ENCODE measurements at regions not wholly inside any gene's neighbourhood (a gene's known extent, or its start where the extent isn't known, plus 50 kb on each side); places are given as distances from the start of the nearest gene placed in this dataset.

DNA sequence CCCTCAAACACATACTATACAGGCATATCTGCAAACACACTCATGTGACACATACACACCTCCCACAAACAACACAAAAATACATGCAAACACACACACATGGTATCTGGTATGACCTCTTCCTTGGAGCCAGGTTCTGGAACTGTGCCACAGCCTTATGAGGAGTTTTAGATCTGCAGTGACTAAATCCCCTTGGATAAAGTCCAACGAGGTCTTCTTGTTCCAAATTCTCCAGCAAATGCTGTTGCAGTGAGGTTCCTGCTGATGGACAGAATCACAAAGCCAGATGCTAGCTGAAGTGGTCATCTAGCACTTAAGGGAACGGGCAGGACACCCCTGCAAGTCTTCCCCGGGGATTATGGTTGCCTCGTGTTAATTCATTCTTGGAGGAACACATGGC lies 54.5 kb upstream of the DAPL1 start:
- TF ChIP-seq, protein P1, sequence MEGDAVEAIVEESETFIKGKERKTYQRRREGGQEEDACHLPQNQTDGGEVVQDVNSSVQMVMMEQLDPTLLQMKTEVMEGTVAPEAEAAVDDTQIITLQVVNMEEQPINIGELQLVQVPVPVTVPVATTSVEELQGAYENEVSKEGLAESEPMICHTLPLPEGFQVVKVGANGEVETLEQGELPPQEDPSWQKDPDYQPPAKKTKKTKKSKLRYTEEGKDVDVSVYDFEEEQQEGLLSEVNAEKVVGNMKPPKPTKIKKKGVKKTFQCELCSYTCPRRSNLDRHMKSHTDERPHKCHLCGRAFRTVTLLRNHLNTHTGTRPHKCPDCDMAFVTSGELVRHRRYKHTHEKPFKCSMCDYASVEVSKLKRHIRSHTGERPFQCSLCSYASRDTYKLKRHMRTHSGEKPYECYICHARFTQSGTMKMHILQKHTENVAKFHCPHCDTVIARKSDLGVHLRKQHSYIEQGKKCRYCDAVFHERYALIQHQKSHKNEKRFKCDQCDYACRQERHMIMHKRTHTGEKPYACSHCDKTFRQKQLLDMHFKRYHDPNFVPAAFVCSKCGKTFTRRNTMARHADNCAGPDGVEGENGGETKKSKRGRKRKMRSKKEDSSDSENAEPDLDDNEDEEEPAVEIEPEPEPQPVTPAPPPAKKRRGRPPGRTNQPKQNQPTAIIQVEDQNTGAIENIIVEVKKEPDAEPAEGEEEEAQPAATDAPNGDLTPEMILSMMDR (IDR thresholded peaks at IDR 0.05; ENCODE audit: low read depth, low read length, missing input control), result no peak
- TF ChIP-seq, protein P2, sequence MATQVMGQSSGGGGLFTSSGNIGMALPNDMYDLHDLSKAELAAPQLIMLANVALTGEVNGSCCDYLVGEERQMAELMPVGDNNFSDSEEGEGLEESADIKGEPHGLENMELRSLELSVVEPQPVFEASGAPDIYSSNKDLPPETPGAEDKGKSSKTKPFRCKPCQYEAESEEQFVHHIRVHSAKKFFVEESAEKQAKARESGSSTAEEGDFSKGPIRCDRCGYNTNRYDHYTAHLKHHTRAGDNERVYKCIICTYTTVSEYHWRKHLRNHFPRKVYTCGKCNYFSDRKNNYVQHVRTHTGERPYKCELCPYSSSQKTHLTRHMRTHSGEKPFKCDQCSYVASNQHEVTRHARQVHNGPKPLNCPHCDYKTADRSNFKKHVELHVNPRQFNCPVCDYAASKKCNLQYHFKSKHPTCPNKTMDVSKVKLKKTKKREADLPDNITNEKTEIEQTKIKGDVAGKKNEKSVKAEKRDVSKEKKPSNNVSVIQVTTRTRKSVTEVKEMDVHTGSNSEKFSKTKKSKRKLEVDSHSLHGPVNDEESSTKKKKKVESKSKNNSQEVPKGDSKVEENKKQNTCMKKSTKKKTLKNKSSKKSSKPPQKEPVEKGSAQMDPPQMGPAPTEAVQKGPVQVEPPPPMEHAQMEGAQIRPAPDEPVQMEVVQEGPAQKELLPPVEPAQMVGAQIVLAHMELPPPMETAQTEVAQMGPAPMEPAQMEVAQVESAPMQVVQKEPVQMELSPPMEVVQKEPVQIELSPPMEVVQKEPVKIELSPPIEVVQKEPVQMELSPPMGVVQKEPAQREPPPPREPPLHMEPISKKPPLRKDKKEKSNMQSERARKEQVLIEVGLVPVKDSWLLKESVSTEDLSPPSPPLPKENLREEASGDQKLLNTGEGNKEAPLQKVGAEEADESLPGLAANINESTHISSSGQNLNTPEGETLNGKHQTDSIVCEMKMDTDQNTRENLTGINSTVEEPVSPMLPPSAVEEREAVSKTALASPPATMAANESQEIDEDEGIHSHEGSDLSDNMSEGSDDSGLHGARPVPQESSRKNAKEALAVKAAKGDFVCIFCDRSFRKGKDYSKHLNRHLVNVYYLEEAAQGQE (IDR thresholded peaks at IDR 0.05), result no peak
- TF ChIP-seq EGR1 (IDR thresholded peaks at IDR 0.05; ENCODE audit: low read depth in 2 of 2) (no peak), FOXA2 (IDR thresholded peaks at IDR 0.05) (no peak), TAF1 (conservative IDR thresholded peaks at IDR 0.05) (no peak), FOXA1 (IDR thresholded peaks at IDR 0.05) (no peak), GABPA (IDR thresholded peaks at IDR 0.05 in 1 of 2, conservative IDR thresholded peaks at IDR 0.05 in 1 of 2) (no peak), JUND (IDR thresholded peaks at IDR 0.05) (no peak), YY1 (IDR thresholded peaks at IDR 0.05) (no peak)
- TF ChIP-seq, protein P3, sequence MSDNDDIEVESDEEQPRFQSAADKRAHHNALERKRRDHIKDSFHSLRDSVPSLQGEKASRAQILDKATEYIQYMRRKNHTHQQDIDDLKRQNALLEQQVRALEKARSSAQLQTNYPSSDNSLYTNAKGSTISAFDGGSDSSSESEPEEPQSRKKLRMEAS (IDR thresholded peaks at IDR 0.05), result no peak
- TF ChIP-seq, protein P4, sequence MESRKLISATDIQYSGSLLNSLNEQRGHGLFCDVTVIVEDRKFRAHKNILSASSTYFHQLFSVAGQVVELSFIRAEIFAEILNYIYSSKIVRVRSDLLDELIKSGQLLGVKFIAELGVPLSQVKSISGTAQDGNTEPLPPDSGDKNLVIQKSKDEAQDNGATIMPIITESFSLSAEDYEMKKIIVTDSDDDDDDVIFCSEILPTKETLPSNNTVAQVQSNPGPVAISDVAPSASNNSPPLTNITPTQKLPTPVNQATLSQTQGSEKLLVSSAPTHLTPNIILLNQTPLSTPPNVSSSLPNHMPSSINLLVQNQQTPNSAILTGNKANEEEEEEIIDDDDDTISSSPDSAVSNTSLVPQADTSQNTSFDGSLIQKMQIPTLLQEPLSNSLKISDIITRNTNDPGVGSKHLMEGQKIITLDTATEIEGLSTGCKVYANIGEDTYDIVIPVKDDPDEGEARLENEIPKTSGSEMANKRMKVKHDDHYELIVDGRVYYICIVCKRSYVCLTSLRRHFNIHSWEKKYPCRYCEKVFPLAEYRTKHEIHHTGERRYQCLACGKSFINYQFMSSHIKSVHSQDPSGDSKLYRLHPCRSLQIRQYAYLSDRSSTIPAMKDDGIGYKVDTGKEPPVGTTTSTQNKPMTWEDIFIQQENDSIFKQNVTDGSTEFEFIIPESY (IDR thresholded peaks at IDR 0.05), result no peak
